ENCODE measurements at regions not wholly inside any gene's neighbourhood (a gene's known extent, or its start where the extent isn't known, plus 50 kb on each side); places are given as distances from the start of the nearest gene placed in this dataset.
A peak's percentile ranks its signal among the peaks of the same experiment; 100 is the strongest.

- ATAC-seq (replicated peaks), result no peak
- no peak for DNase-seq
- H3K4me1 Mint-ChIP-seq, result peaks cover 12 to 18% of the 10 kb centered on the region in 2 donors
- peaks cover 6% of the 10 kb centered on the region in 2 donors for H3K27me3 Mint-ChIP-seq
- H3K9me3 Mint-ChIP-seq, result no peaks in the 10 kb centered on the region
- H3K4me3 Mint-ChIP-seq, result no peak overlapping the region
- H3K27ac Mint-ChIP-seq, result no peak overlapping the region
- H3K36me3 Mint-ChIP-seq, result no peaks in the 10 kb centered on the region
These were observed 424.1 kb upstream of the NPVF start for GRCh38 chr7:25652366-25652765.

- H3K9me3 Mint-ChIP-seq, result no peaks in the 10 kb centered on the region
- H3K36me3 Mint-ChIP-seq, result no peaks in the 10 kb centered on the region
- DNase-seq, result no peak
- peaks cover 12 to 18% of the 10 kb centered on the region in 2 donors for H3K4me1 Mint-ChIP-seq
- peaks cover 6% of the 10 kb centered on the region in 2 donors for H3K27me3 Mint-ChIP-seq
- no peak overlapping the region for H3K4me3 Mint-ChIP-seq
- no peak overlapping the region for H3K27ac Mint-ChIP-seq
- ATAC-seq (replicated peaks), result no peak
These were observed 425.1 kb upstream of the NPVF start for GRCh38 chr7:25653384-25653783.

- Mint-ChIP-seq H3K36me3 (no peaks in the 10 kb centered on the region), H3K27me3 (no peaks in the 10 kb centered on the region), H3K4me1 (peaks cover 12 to 18% of the 10 kb centered on the region in 2 donors), H3K9me3 (no peaks in the 10 kb centered on the region), H3K27ac (no peak overlapping the region), H3K4me3 (no peak overlapping the region)
- ATAC-seq (replicated peaks) (peak; percentile 19 to 25), DNase-seq (no peak)
These were observed 427.8 kb upstream of the NPVF start for GRCh38 chr7:25656071-25656470.

GRCh38 chr7:25656581-25657026 is 428.3 kb upstream of the NPVF start:
- H3K4me1 Mint-ChIP-seq, result peaks cover 12 to 18% of the 10 kb centered on the region in 2 donors
- no peaks in the 10 kb centered on the region for H3K27me3 Mint-ChIP-seq
- H3K4me3 Mint-ChIP-seq, result no peak overlapping the region
- H3K27ac Mint-ChIP-seq, result no peak overlapping the region
- no peaks in the 10 kb centered on the region for H3K9me3 Mint-ChIP-seq
- DNase-seq (no peak), ATAC-seq (replicated peaks) (no peak)
- H3K36me3 Mint-ChIP-seq, result no peaks in the 10 kb centered on the region

GRCh38 chr7:25658375-25658774 is 430.1 kb upstream of the NPVF start:
- peaks cover 8 to 12% of the 10 kb centered on the region in 2 donors for H3K4me1 Mint-ChIP-seq
- no peaks in the 10 kb centered on the region for H3K36me3 Mint-ChIP-seq
- H3K4me3 Mint-ChIP-seq, result no peak overlapping the region
- ATAC-seq (replicated peaks), result no peak
- H3K27ac Mint-ChIP-seq, result no peak overlapping the region
- H3K9me3 Mint-ChIP-seq, result no peaks in the 10 kb centered on the region
- no peak for DNase-seq
- peaks cover 6 to 7% of the 10 kb centered on the region in 2 donors for H3K27me3 Mint-ChIP-seq

GRCh38 chr7:25659841-25660240 is 431.6 kb upstream of the NPVF start:
- H3K36me3 Mint-ChIP-seq, result no peaks in the 10 kb centered on the region
- ATAC-seq (replicated peaks) (no peak), DNase-seq (no peak)
- no peak overlapping the region for H3K27ac Mint-ChIP-seq
- peaks cover 7 to 15% of the 10 kb centered on the region in 2 donors for H3K27me3 Mint-ChIP-seq
- no peaks in the 10 kb centered on the region for H3K9me3 Mint-ChIP-seq
- H3K4me3 Mint-ChIP-seq, result no peak overlapping the region
- H3K4me1 Mint-ChIP-seq, result peaks cover 6 to 8% of the 10 kb centered on the region in 2 donors

- peaks cover 18 to 22% of the 10 kb centered on the region in 2 donors for H3K27me3 Mint-ChIP-seq
- no peaks in the 10 kb centered on the region for H3K4me1 Mint-ChIP-seq
- H3K4me3 Mint-ChIP-seq, result no peak overlapping the region
- H3K36me3 Mint-ChIP-seq, result no peaks in the 10 kb centered on the region
- ATAC-seq (replicated peaks) (no peak), DNase-seq (no peak)
- H3K27ac Mint-ChIP-seq, result no peak overlapping the region
- H3K9me3 Mint-ChIP-seq, result no peaks in the 10 kb centered on the region
These were observed 434.8 kb upstream of the NPVF start for GRCh38 chr7:25662841-25663800.

- peaks cover 18 to 25% of the 10 kb centered on the region in 2 donors for H3K27me3 Mint-ChIP-seq
- H3K27ac Mint-ChIP-seq, result no peak overlapping the region
- H3K4me3 Mint-ChIP-seq, result no peak overlapping the region
- no peak for DNase-seq
- ATAC-seq (replicated peaks), result no peak
- no peaks in the 10 kb centered on the region for H3K9me3 Mint-ChIP-seq
- no peaks in the 10 kb centered on the region for H3K36me3 Mint-ChIP-seq
- no peaks in the 10 kb centered on the region for H3K4me1 Mint-ChIP-seq
These were observed 435.6 kb upstream of the NPVF start for GRCh38 chr7:25663877-25664276.

GRCh38 chr7:25664593-25664992 is 436.3 kb upstream of the NPVF start:
- Mint-ChIP-seq H3K4me1 (no peaks in the 10 kb centered on the region), H3K36me3 (no peaks in the 10 kb centered on the region), H3K9me3 (no peaks in the 10 kb centered on the region), H3K27ac (no peak overlapping the region), H3K27me3 (peaks cover 18 to 28% of the 10 kb centered on the region in 2 donors), H3K4me3 (no peak overlapping the region)
- ATAC-seq (replicated peaks) (no peak), DNase-seq (no peak)

- H3K27me3 Mint-ChIP-seq, result peaks cover 20 to 28% of the 10 kb centered on the region in 2 donors
- no peak for DNase-seq
- H3K27ac Mint-ChIP-seq, result no peak overlapping the region
- H3K4me3 Mint-ChIP-seq, result no peak overlapping the region
- H3K9me3 Mint-ChIP-seq, result no peaks in the 10 kb centered on the region
- no peaks in the 10 kb centered on the region for H3K36me3 Mint-ChIP-seq
- no peaks in the 10 kb centered on the region for H3K4me1 Mint-ChIP-seq
- no peak for ATAC-seq (replicated peaks)
These were observed 437.1 kb upstream of the NPVF start for GRCh38 chr7:25665374-25665773.

GRCh38 chr7:25665903-25666670 is 437.8 kb upstream of the NPVF start:
- H3K4me1 Mint-ChIP-seq, result no peaks in the 10 kb centered on the region
- H3K36me3 Mint-ChIP-seq, result no peaks in the 10 kb centered on the region
- peaks cover 24 to 31% of the 10 kb centered on the region in 2 donors for H3K27me3 Mint-ChIP-seq
- H3K4me3 Mint-ChIP-seq, result no peak overlapping the region
- H3K9me3 Mint-ChIP-seq, result no peaks in the 10 kb centered on the region
- DNase-seq (no peak), ATAC-seq (replicated peaks) (no peak)
- H3K27ac Mint-ChIP-seq, result no peak overlapping the region

GRCh38 chr7:25666671-25667060 is 438.4 kb upstream of the NPVF start:
- Mint-ChIP-seq H3K9me3 (no peaks in the 10 kb centered on the region), H3K36me3 (no peaks in the 10 kb centered on the region), H3K27me3 (peaks cover 24 to 35% of the 10 kb centered on the region in 2 donors), H3K27ac (no peak overlapping the region), H3K4me3 (no peak overlapping the region), H3K4me1 (no peaks in the 10 kb centered on the region)
- DNase-seq (no peak), ATAC-seq (replicated peaks) (no peak)

- H3K27ac Mint-ChIP-seq, result no peak overlapping the region
- no peak for ATAC-seq (replicated peaks)
- peaks cover 18 to 24% of the 10 kb centered on the region in 2 donors for H3K27me3 Mint-ChIP-seq
These were observed 441.0 kb upstream of the NPVF start for GRCh38 chr7:25669281-25669781.

GRCh38 chr7:25669961-25670841 is 441.9 kb upstream of the NPVF start:
- H3K4me1 Mint-ChIP-seq, result no peaks in the 10 kb centered on the region
- ATAC-seq (replicated peaks), result no peak
- no peaks in the 10 kb centered on the region for H3K36me3 Mint-ChIP-seq
- H3K9me3 Mint-ChIP-seq, result no peaks in the 10 kb centered on the region
- no peak for DNase-seq
- peaks cover 13 to 19% of the 10 kb centered on the region in 2 donors for H3K27me3 Mint-ChIP-seq
- no peak overlapping the region for H3K27ac Mint-ChIP-seq
- H3K4me3 Mint-ChIP-seq, result no peak overlapping the region

More at GRCh38 chr7:25669281-25669781, 441.0 kb upstream of the NPVF start:
- H3K4me1 Mint-ChIP-seq, result no peaks in the 10 kb centered on the region
- no peaks in the 10 kb centered on the region for H3K9me3 Mint-ChIP-seq
- DNase-seq, result no peak
- no peak overlapping the region for H3K4me3 Mint-ChIP-seq
- H3K36me3 Mint-ChIP-seq, result no peaks in the 10 kb centered on the region

Measured in stimulated activated naive B cell treated with anti-CD40 and anti-IgM and Interleukin-4, amounts not matched to agents 10 μg/mL and 1 μg/mL and 100 μg/mL, for 72 hours (primary cell).